Trophoblast cell (in vitro differentiated cells and primary cell): ENCODE measurements at regions not wholly inside any gene's neighbourhood (a gene's known extent, or its start where the extent isn't known, plus 50 kb on each side); places are given as distances from the start of the nearest gene placed in this dataset.

Source experiments
- DNase-seq, 2 donors: peaks; one replicate each; pipeline ENCODE4 v3.0.0-alpha.2; 2016
- H2AFZ ChIP-seq: 2 replicates; pipeline ENCODE4 v1.6.1; 2013; ENCODE audit warnings: low read length, moderate library complexity, mild to moderate bottlenecking; ENCODE audit not compliant: insufficient read depth, poor library complexity
- H2AK5ac ChIP-seq: 2 replicates; pipeline ENCODE4 v1.6.1; 2013; ENCODE audit warnings: mild to moderate bottlenecking, low read length
- H2BK120ac ChIP-seq: 2 replicates; pipeline ENCODE4 v1.6.1; 2013; ENCODE audit warnings: low read length, mild to moderate bottlenecking, moderate library complexity; ENCODE audit not compliant: insufficient read depth, poor library complexity
- H2BK12ac ChIP-seq: 2 replicates; pipeline ENCODE4 v1.6.1; 2013; ENCODE audit warnings: mild to moderate bottlenecking, low read length, moderate library complexity
- H2BK5ac ChIP-seq: 2 replicates; pipeline ENCODE4 v1.6.1; 2013; ENCODE audit warnings: low read length, low read depth, moderate library complexity, mild to moderate bottlenecking; ENCODE audit not compliant: poor library complexity
- H3K14ac ChIP-seq: 2 replicates; pipeline ENCODE4 v1.6.1; 2013; ENCODE audit warnings: mild to moderate bottlenecking, low read length
- H3K18ac ChIP-seq: 2 replicates; pipeline ENCODE4 v1.6.1; 2013; ENCODE audit warnings: mild to moderate bottlenecking, low read length
- H3K23ac ChIP-seq: 2 replicates; pipeline ENCODE4 v1.6.1; 2013; ENCODE audit warnings: low read length
- H3K27ac ChIP-seq: 2 replicates; pipeline ENCODE4 v1.5.1; 2013; ENCODE audit warnings: low read depth, mild to moderate bottlenecking, inconsistent platforms, low read length, moderate library complexity
- H3K27me3 ChIP-seq: 2 replicates; pipeline ENCODE4 v1.6.1; 2013; ENCODE audit warnings: inconsistent platforms, mild to moderate bottlenecking, low read length, moderate library complexity; ENCODE audit not compliant: insufficient read depth
- H3K36me3 ChIP-seq, 2 experiments: 1 replicate in 1 of 2; 2 replicates in 1 of 2; pipeline ENCODE4 v1.6.1; 2013; ENCODE audit warnings: low read length in 2 of 2, mild to moderate bottlenecking in 2 of 2, moderate library complexity in 1 of 2; ENCODE audit not compliant: insufficient read depth in 2 of 2, control insufficient read depth in 1 of 2
- H3K4ac ChIP-seq: 2 replicates; pipeline ENCODE4 v1.6.1; 2013; ENCODE audit warnings: low read depth, mild to moderate bottlenecking, low read length, moderate library complexity
- H3K4me1 ChIP-seq, 2 experiments: 1 replicate in 1 of 2; 2 replicates in 1 of 2; pipeline ENCODE4 v1.6.1; 2013; ENCODE audit warnings: low read length in 2 of 2, mild to moderate bottlenecking in 2 of 2, moderate library complexity in 1 of 2; ENCODE audit not compliant: insufficient read depth in 2 of 2, control insufficient read depth in 1 of 2
- H3K4me2 ChIP-seq: 2 replicates; pipeline ENCODE4 v1.6.1; 2013; ENCODE audit warnings: inconsistent platforms, mild to moderate bottlenecking, low read length, moderate library complexity
- H3K4me3 ChIP-seq: 2 replicates; pipeline ENCODE4 v1.5.1; 2013; ENCODE audit warnings: mild to moderate bottlenecking, low read depth, low read length, inconsistent platforms
- H3K79me1 ChIP-seq: one replicate; pipeline ENCODE4 v1.6.1; 2013; ENCODE audit warnings: low read length
- H3K79me2 ChIP-seq: 2 replicates; pipeline ENCODE4 v1.6.1; 2013; ENCODE audit warnings: low read length, mild to moderate bottlenecking; ENCODE audit not compliant: control insufficient read depth, insufficient read depth, poor library complexity
- H3K9ac ChIP-seq: 2 replicates; pipeline ENCODE4 v1.6.1; 2013; ENCODE audit warnings: mild to moderate bottlenecking, low read length
- H3K9me3 ChIP-seq: 2 replicates; pipeline ENCODE4 v1.6.1; 2013; ENCODE audit warnings: low read depth, mild to moderate bottlenecking, control low read depth, inconsistent platforms, low read length; ENCODE audit not compliant: insufficient read depth
- H4K12ac ChIP-seq: 2 replicates; pipeline ENCODE4 v1.6.1; 2013; ENCODE audit warnings: low read depth, mild to moderate bottlenecking, low read length, moderate library complexity
- H4K8ac ChIP-seq: 2 replicates; pipeline ENCODE4 v1.6.1; 2013; ENCODE audit warnings: low read depth, mild to moderate bottlenecking, low read length, moderate library complexity
- H4K91ac ChIP-seq: one replicate; pipeline ENCODE4 v1.6.1; 2013; ENCODE audit warnings: low read depth, mild to moderate bottlenecking, low read length, moderate library complexity
- WGBS: extraction: QIAGEN DNeasy Blood & Tissue Kit; methylation state at CpG from one replicate; pipeline ENCODE4 v1.1.7; 2013; ENCODE audit warnings: missing lambda C conversion rate; ENCODE audit not compliant: insufficient read length, insufficient coverage; ENCODE audit errors: extremely low coverage; 5-methylcytosine and 5-hydroxymethylcytosine counted together

GRCh38 chr2:222102575-222103349 lies 196.0 kb downstream of the PAX3 start:
- H3K23ac ChIP-seq, result no peak overlapping the region
- H3K18ac ChIP-seq, result no peak overlapping the region
- H3K14ac ChIP-seq, result no peak overlapping the region
- no peak overlapping the region for H2AK5ac ChIP-seq
- H3K4me1 ChIP-seq, result no peaks in the 10 kb centered on the region
- H2BK5ac ChIP-seq, result no peak overlapping the region
- no peak overlapping the region for H3K27ac ChIP-seq
- no peaks in the 10 kb centered on the region for H3K79me1 ChIP-seq
- no peaks in the 10 kb centered on the region for H3K9me3 ChIP-seq
- no peak overlapping the region for H3K4ac ChIP-seq
- no peak overlapping the region for H4K12ac ChIP-seq
- no peaks in the 10 kb centered on the region for H3K79me2 ChIP-seq
- H3K36me3 ChIP-seq, result no peaks in the 10 kb centered on the region
- H2AFZ ChIP-seq, result no peak overlapping the region
- no peak for DNase-seq
- no peak overlapping the region for H4K8ac ChIP-seq
- no peak overlapping the region for H4K91ac ChIP-seq
- no peak overlapping the region for H2BK120ac ChIP-seq
- H3K27me3 ChIP-seq, result no peaks in the 10 kb centered on the region
- no peak overlapping the region for H2BK12ac ChIP-seq
- H3K4me2 ChIP-seq, result no peak overlapping the region
- H3K9ac ChIP-seq, result no peak overlapping the region
- no CpG with 5 or more reads among the region's 4 CpGs for WGBS
- H3K4me3 ChIP-seq, result no peak overlapping the region

- H2BK12ac ChIP-seq, result no peak overlapping the region
- no peak overlapping the region for H3K14ac ChIP-seq
- H2BK120ac ChIP-seq, result no peak overlapping the region
- no peak overlapping the region for H4K12ac ChIP-seq
- no peak overlapping the region for H3K4ac ChIP-seq
- H3K4me2 ChIP-seq, result no peak overlapping the region
- no CpG with 5 or more reads among the region's 5 CpGs for WGBS
- H2AK5ac ChIP-seq, result no peak overlapping the region
- no peaks in the 10 kb centered on the region for H3K27me3 ChIP-seq
- H3K27ac ChIP-seq, result no peak overlapping the region
- no peaks in the 10 kb centered on the region for H3K9me3 ChIP-seq
- no peak overlapping the region for H3K9ac ChIP-seq
- no peak overlapping the region for H4K8ac ChIP-seq
- DNase-seq, result no peak
- H2AFZ ChIP-seq, result no peak overlapping the region
- no peak overlapping the region for H3K4me3 ChIP-seq
- H3K36me3 ChIP-seq, result no peaks in the 10 kb centered on the region
- H3K79me1 ChIP-seq, result no peaks in the 10 kb centered on the region
- H3K4me1 ChIP-seq, result no peaks in the 10 kb centered on the region
- H2BK5ac ChIP-seq, result no peak overlapping the region
- H3K23ac ChIP-seq, result no peak overlapping the region
- no peak overlapping the region for H3K18ac ChIP-seq
- no peaks in the 10 kb centered on the region for H3K79me2 ChIP-seq
- no peak overlapping the region for H4K91ac ChIP-seq
These were observed 197.8 kb downstream of the PAX3 start for GRCh38 chr2:222100704-222101699.

- no peak overlapping the region for H3K4ac ChIP-seq
- no peak for DNase-seq
- H3K18ac ChIP-seq, result no peak overlapping the region
- H3K27ac ChIP-seq, result no peak overlapping the region
- no peak overlapping the region for H2BK5ac ChIP-seq
- no peak overlapping the region for H4K12ac ChIP-seq
- H2AFZ ChIP-seq, result no peak overlapping the region
- no peak overlapping the region for H3K4me3 ChIP-seq
- H2BK12ac ChIP-seq, result no peak overlapping the region
- H3K14ac ChIP-seq, result no peak overlapping the region
- no peak overlapping the region for H3K23ac ChIP-seq
- no CpG with 5 or more reads among the region's 2 CpGs for WGBS
- H3K79me2 ChIP-seq, result no peaks in the 10 kb centered on the region
- H3K9ac ChIP-seq, result no peak overlapping the region
- H4K8ac ChIP-seq, result no peak overlapping the region
- no peaks in the 10 kb centered on the region for H3K79me1 ChIP-seq
- no peak overlapping the region for H4K91ac ChIP-seq
- peaks cover 4 to 8% of the 10 kb centered on the region in 2 experiments for H3K4me1 ChIP-seq
- H3K36me3 ChIP-seq, result no peaks in the 10 kb centered on the region
- H3K27me3 ChIP-seq, result no peaks in the 10 kb centered on the region
- H3K9me3 ChIP-seq, result peaks cover 2% of the 10 kb centered on the region
- H2BK120ac ChIP-seq, result no peak overlapping the region
- H3K4me2 ChIP-seq, result no peak overlapping the region
- no peak overlapping the region for H2AK5ac ChIP-seq
These were observed 210.2 kb downstream of the PAX3 start for GRCh38 chr2:222088561-222088960.

GRCh38 chr2:222087998-222088397 lies 210.8 kb downstream of the PAX3 start:
- Histone ChIP-seq H3K79me1 (no peaks in the 10 kb centered on the region), H3K27me3 (no peaks in the 10 kb centered on the region), H3K4me1 (peaks cover 4 to 8% of the 10 kb centered on the region in 2 experiments), H3K9me3 (peaks cover 2% of the 10 kb centered on the region), H2BK12ac (no peak overlapping the region), H3K23ac (no peak overlapping the region), H2AK5ac (no peak overlapping the region), H2BK120ac (no peak overlapping the region), H3K27ac (no peak overlapping the region), H4K12ac (no peak overlapping the region), H3K18ac (no peak overlapping the region), H3K9ac (no peak overlapping the region), H3K4me3 (no peak overlapping the region), H3K79me2 (no peaks in the 10 kb centered on the region), H3K4ac (no peak overlapping the region), H2BK5ac (no peak overlapping the region), H2AFZ (no peak overlapping the region), H3K14ac (no peak overlapping the region), H3K36me3 (no peaks in the 10 kb centered on the region), H4K91ac (no peak overlapping the region), H3K4me2 (no peak overlapping the region), H4K8ac (no peak overlapping the region)
- no CpG with 5 or more reads among the region's 3 CpGs for WGBS
- DNase-seq, result no peak
